B cell (primary cell): ENCODE measurements at regions not wholly inside any gene's neighbourhood (a gene's known extent, or its start where the extent isn't known, plus 50 kb on each side); places are given as distances from the start of the nearest gene placed in this dataset.
"Not testable (repeated sequence)": the region's sequence is repeated elsewhere in the genome, so short reads cannot be mapped to it uniquely, and the experiment has no call there.

ENCODE experiments used
- ATAC-seq: fragments of 200-7000 bp; cut with Tn5 transposase; one replicate; pipeline ENCODE4 v1.10.0; 2021; ENCODE audit warnings: low read depth, mild to moderate bottlenecking, moderate number of reproducible peaks, moderate library complexity
- CTCF ChIA-PET: fragments of 350-600 bp; sonication (Branson Sonifier 250); formaldehyde crosslinking; loops from one replicate; lab custom pipeline; 2021; ENCODE audit warnings: antibody characterized with exemption, inconsistent platforms; lab: Charles Lee
- POLR2A ChIA-PET: fragments of 350-600 bp; sonication (Branson Sonifier 250); formaldehyde crosslinking; loops from one replicate; lab custom pipeline; 2021; ENCODE audit warnings: antibody characterized with exemption; lab: Charles Lee
- DNase-seq: peaks from one replicate; pipeline ENCODE4 v3.0.0; 2013
- H2AFZ ChIP-seq: 2 replicates; pipeline ENCODE4 v1.6.1; 2012; ENCODE audit warnings: mild to moderate bottlenecking, low read depth, low read length; ENCODE audit not compliant: insufficient read depth, poor library complexity, severe bottlenecking
- H3K27ac ChIP-seq, 2 donors: 1 replicate in 1 of 2; 2 replicates in 1 of 2; pipeline ENCODE4 v1.5.1; 2012 to 2013; ENCODE audit warnings: low read length in 2 of 2, mild to moderate bottlenecking in 2 of 2, moderate library complexity in 1 of 2
- H3K27me3 ChIP-seq, 4 experiments: fragments of 200-600 bp in 1 of 4; sonication (generic) in 1 of 4; replicated peaks in 1 of 4; 1 replicate in 2 of 4; 2 replicates in 2 of 4; pipeline versions ENCODE4 v1.6.1 to v1.7.0; 2013 to 2016; ENCODE audit warnings: low read length in 3 of 4, mild to moderate bottlenecking in 2 of 4, mixed read lengths in 1 of 4, moderate library complexity in 1 of 4; ENCODE audit not compliant: insufficient read depth in 4 of 4, control insufficient read depth in 3 of 4; ENCODE audit errors: control extremely low read depth in 1 of 4
- H3K36me3 ChIP-seq, 2 experiments: replicated peaks in 1 of 2; 1 replicate in 1 of 2; 2 replicates in 1 of 2; pipeline versions ENCODE4 v1.6.1 to v1.7.1; 2013; ENCODE audit warnings: low read length in 1 of 2; ENCODE audit not compliant: insufficient read depth in 2 of 2, control insufficient read depth in 1 of 2; ENCODE audit errors: control extremely low read depth in 1 of 2, extremely low read depth in 1 of 2
- H3K4me1 ChIP-seq, 2 donors: fragments of 200-600 bp in 1 of 2; sonication (generic) in 1 of 2; 1 replicate in 1 of 2; 2 replicates in 1 of 2; pipeline versions ENCODE4 v1.5.1 to v1.6.1; 2013 to 2017; ENCODE audit warnings: low read length in 2 of 2; ENCODE audit not compliant: control insufficient read depth in 2 of 2, insufficient read depth in 2 of 2
- H3K4me2 ChIP-seq: replicated peaks from 2 replicates; pipeline ENCODE3; 2012; ENCODE audit warnings: mild to moderate bottlenecking, low read depth, low read length; ENCODE audit not compliant: poor library complexity, severe bottlenecking
- H3K4me3 ChIP-seq, 5 experiments: fragments of 200-600 bp in 1 of 5; sonication (generic) in 1 of 5; 1 replicate in 3 of 5; 2 replicates in 2 of 5; pipeline versions ENCODE4 v1.5.1 to v1.7.0; 2011 to 2016; ENCODE audit warnings: low read length in 4 of 5, mild to moderate bottlenecking in 4 of 5, low read depth in 2 of 5, control low read depth in 1 of 5, moderate library complexity in 1 of 5; ENCODE audit not compliant: insufficient read depth in 1 of 5; ENCODE audit errors: control extremely low read depth in 1 of 5, extremely low read depth in 1 of 5
- H3K79me2 ChIP-seq: fragments of 200-600 bp; sonication (generic); one replicate; pipeline ENCODE4 v1.6.0; 2016; ENCODE audit warnings: low read length; ENCODE audit not compliant: control insufficient read depth, insufficient read depth
- H3K9ac ChIP-seq: fragments of 200-600 bp; sonication (generic); 2 replicates; pipeline ENCODE4 v1.6.1; 2017; ENCODE audit warnings: mild to moderate bottlenecking, low read length, moderate library complexity
- H3K9me3 ChIP-seq, 3 donors: one replicate each; pipeline versions ENCODE4 v1.6.1 to v1.7.1; 2013; ENCODE audit warnings: low read length in 2 of 3; ENCODE audit not compliant: control insufficient read depth in 2 of 3, insufficient read depth in 1 of 3; ENCODE audit errors: control extremely low read depth in 1 of 3
- H4K20me1 ChIP-seq: 2 replicates; pipeline ENCODE4 v1.6.0; 2012; ENCODE audit warnings: mild to moderate bottlenecking, low read length; ENCODE audit not compliant: insufficient read depth, control insufficient read depth, poor library complexity, severe bottlenecking
- H3K27ac Mint-ChIP-seq: one replicate; pipeline ENCODE4 v1.8.0; 2021; ENCODE audit warnings: mixed read lengths
- H3K27me3 Mint-ChIP-seq: one replicate; pipeline ENCODE4 v1.8.0; 2021; ENCODE audit warnings: mixed read lengths
- H3K4me1 Mint-ChIP-seq: one replicate; pipeline ENCODE4 v1.8.0; 2021; ENCODE audit warnings: mixed read lengths
- H3K4me3 Mint-ChIP-seq: one replicate; pipeline ENCODE4 v1.8.0; 2021; ENCODE audit warnings: mixed read lengths
- H3K9me3 Mint-ChIP-seq: one replicate; pipeline ENCODE4 v1.8.0; 2022; ENCODE audit warnings: mixed read lengths; ENCODE audit not compliant: insufficient read depth
- EZH2 ChIP-seq: IDR thresholded peaks from 2 replicates; pipeline ENCODE4 v1.6.1; 2012; ENCODE audit warnings: borderline replicate concordance, low read depth, mild to moderate bottlenecking, moderate library complexity, low read length; ENCODE audit not compliant: insufficient read depth, poor library complexity, severe bottlenecking
- WGBS: methylation state at CpG from one replicate; pipeline ENCODE4 v1.1.5; 2013; ENCODE audit warnings: missing lambda C conversion rate; ENCODE audit not compliant: insufficient coverage; 5-methylcytosine and 5-hydroxymethylcytosine counted together
- intact Hi-C: fragments of 100-400 bp; cut with micrococcal nuclease; formaldehyde crosslinking; loops from one replicate; pipeline ENCODE4 v1.10.0; 2022
- TF ChIP-seq, protein P1 (sequence below): fragments of 200-600 bp; IDR thresholded peaks from one replicate; pipeline ENCODE4 v1.8.0; 2022; ENCODE audit warnings: antibody characterized with exemption, mild to moderate bottlenecking

DNA sequence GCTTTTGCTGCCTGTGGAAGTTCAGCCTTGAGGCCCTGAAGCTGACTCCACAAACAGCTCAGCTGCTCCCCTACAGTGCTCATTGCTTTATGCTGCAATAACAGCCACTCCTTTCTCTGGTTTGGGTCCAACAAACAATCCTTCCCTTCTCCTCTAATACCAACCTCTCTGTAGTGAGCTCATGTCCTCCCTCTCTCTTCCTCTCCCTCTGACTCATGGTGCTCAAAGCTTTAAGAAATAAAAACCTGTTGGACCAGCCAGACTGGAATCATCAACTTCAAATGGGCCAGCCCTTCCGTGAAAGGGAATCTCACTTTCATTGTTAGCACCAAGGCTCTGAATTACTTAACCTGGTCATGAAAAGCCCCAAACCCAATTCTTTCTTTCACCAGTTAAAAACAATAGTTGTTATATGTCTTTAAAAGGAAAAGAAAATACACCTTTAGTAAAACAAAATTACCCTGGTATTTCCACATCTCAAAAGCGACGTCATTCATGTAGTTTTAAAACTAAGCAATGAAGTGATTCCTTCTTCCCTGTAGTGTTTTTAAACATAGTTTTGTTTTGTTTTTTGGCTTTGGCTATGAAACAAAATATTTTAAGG, 126.4 kb downstream of the DUSP6 start:
- CTCF ChIA-PET, result no interaction called here
- Histone ChIP-seq H2AFZ (no peak overlapping the region), H3K4me2 (no peak overlapping the region), H3K27me3 (no peaks in the 10 kb centered on the region), H3K9me3 (peaks cover 0 to 5% (median 0%) of the 10 kb centered on the region in 3 donors), H3K79me2 (no peaks in the 10 kb centered on the region), H3K27ac (no peak overlapping the region), H3K9ac (no peak overlapping the region), H3K36me3 (no peaks in the 10 kb centered on the region), H3K4me3 (no peak overlapping the region), H4K20me1 (no peaks in the 10 kb centered on the region), H3K4me1 (no peaks in the 10 kb centered on the region)
- H3K9me3 Mint-ChIP-seq, result no peaks in the 10 kb centered on the region
- no peak for TF ChIP-seq EZH2
- peaks cover 2% of the 10 kb centered on the region for H3K4me1 Mint-ChIP-seq
- DNase-seq (no peak), ATAC-seq (no peak)
- POLR2A ChIA-PET, result no interaction called here
- WGBS, result no CpG with 5 or more reads among the region's 3 CpGs
- no peak overlapping the region for H3K27ac Mint-ChIP-seq
- intact Hi-C loops, result no loop called here
- H3K4me3 Mint-ChIP-seq, result no peak overlapping the region
- peaks cover 26% of the 10 kb centered on the region for H3K27me3 Mint-ChIP-seq

DNA sequence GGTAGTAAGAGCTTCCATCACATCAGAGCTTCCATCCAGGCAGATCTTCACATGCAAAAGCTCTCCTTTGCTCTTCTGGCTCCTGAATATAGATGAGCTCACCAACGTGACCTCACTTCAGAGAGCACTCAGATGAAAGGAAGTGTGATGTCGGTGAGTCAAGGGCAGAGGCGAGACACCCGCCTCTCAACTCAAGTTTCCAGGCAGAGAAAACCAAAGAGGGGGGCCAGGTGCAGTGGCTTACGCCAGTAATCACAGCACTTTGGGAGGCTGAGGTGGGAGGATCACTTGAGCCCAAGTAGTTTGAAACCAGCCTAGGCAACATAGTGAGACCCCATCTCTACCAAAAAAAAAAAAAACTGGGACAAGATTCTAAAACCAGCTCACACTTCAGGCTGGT, 126.9 kb downstream of the DUSP6 start:
- POLR2A ChIA-PET, result no interaction called here

DNA sequence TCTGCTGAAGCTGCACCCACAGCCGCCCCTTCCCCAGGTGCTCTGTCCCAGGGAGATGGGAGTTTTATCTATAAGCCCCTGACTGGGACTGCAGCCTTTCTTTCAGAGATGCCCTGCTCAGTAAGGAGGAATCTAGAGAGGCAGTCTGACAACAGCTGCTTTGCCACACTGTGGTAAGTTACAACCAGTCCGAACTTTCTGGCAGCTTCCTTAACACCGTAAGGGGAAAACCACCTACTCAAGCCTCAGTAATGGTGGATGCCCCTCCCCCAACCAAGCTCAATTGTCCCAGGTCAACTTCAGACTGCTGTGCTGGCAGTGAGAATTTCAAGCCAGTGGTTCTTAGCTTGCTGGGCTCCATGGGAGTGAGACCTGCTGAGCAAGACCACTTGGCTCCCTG, 129.7 kb downstream of the DUSP6 start:
- H3K36me3 ChIP-seq, intact Hi-C loops, H2AFZ ChIP-seq, H3K4me1 Mint-ChIP-seq, H3K27ac Mint-ChIP-seq, H3K4me1 ChIP-seq, ATAC-seq, H3K9me3 Mint-ChIP-seq, H3K79me2 ChIP-seq, CTCF ChIA-PET, H3K4me2 ChIP-seq, H3K27me3 ChIP-seq, H3K4me3 ChIP-seq, H4K20me1 ChIP-seq, DNase-seq, H3K9ac ChIP-seq, POLR2A ChIA-PET, H3K27ac ChIP-seq, H3K4me3 Mint-ChIP-seq, H3K9me3 ChIP-seq: not testable (repeated sequence)
- WGBS, result 55% methylated on average over 3 of the region's 3 CpGs
- peaks cover 19% of the 10 kb centered on the region for H3K27me3 Mint-ChIP-seq

More for the DNA sequence above, 126.9 kb downstream of the DUSP6 start:
- H3K27ac ChIP-seq, result no peak overlapping the region
- H3K9me3 ChIP-seq, result peaks cover 0 to 5% (median 0%) of the 10 kb centered on the region in 3 donors
- CTCF ChIA-PET, result no interaction called here
- H3K9ac ChIP-seq, result no peak overlapping the region
- no peak for TF ChIP-seq EZH2
- TF ChIP-seq, protein P1, sequence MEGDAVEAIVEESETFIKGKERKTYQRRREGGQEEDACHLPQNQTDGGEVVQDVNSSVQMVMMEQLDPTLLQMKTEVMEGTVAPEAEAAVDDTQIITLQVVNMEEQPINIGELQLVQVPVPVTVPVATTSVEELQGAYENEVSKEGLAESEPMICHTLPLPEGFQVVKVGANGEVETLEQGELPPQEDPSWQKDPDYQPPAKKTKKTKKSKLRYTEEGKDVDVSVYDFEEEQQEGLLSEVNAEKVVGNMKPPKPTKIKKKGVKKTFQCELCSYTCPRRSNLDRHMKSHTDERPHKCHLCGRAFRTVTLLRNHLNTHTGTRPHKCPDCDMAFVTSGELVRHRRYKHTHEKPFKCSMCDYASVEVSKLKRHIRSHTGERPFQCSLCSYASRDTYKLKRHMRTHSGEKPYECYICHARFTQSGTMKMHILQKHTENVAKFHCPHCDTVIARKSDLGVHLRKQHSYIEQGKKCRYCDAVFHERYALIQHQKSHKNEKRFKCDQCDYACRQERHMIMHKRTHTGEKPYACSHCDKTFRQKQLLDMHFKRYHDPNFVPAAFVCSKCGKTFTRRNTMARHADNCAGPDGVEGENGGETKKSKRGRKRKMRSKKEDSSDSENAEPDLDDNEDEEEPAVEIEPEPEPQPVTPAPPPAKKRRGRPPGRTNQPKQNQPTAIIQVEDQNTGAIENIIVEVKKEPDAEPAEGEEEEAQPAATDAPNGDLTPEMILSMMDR, result no peak
- intact Hi-C loops, result no loop called here
- no CpG with 5 or more reads among the region's 5 CpGs for WGBS
- Mint-ChIP-seq H3K27ac (no peak overlapping the region), H3K4me1 (peaks cover 2% of the 10 kb centered on the region), H3K27me3 (peaks cover 27% of the 10 kb centered on the region), H3K4me3 (no peak overlapping the region), H3K9me3 (no peaks in the 10 kb centered on the region)
- H3K79me2 ChIP-seq, result no peaks in the 10 kb centered on the region
- no peaks in the 10 kb centered on the region for H3K27me3 ChIP-seq
- no peaks in the 10 kb centered on the region for H4K20me1 ChIP-seq
- ATAC-seq, result no peak
- no peak overlapping the region for H3K4me3 ChIP-seq
- H3K36me3 ChIP-seq, result no peaks in the 10 kb centered on the region
- H3K4me2 ChIP-seq, result no peak overlapping the region
- no peak overlapping the region for H2AFZ ChIP-seq
- no peak for DNase-seq
- no peaks in the 10 kb centered on the region for H3K4me1 ChIP-seq
